DOHH2 (cell line): ENCODE measurements at regions not wholly inside any gene's neighbourhood (a gene's known extent, or its start where the extent isn't known, plus 50 kb on each side); places are given as distances from the start of the nearest gene placed in this dataset.
"Not testable (repeated sequence)": the region's sequence is repeated elsewhere in the genome, so short reads cannot be mapped to it uniquely, and the experiment has no call there.

Source experiments
- H3F3A ChIP-seq: fragments of 200-600 bp; sonication (generic), shearing (Covaris generic); 2 replicates; pipeline ENCODE4 v1.6.0; 2016; ENCODE audit warnings: antibody characterized with exemption, mild to moderate bottlenecking; ENCODE audit not compliant: control insufficient read depth, insufficient read depth
- H3K27ac ChIP-seq: fragments of 200-600 bp; sonication (generic); 2 replicates; pipeline ENCODE4 v1.5.1; 2014; ENCODE audit warnings: low read depth, mild to moderate bottlenecking, low read length, moderate library complexity
- H3K27me3 ChIP-seq: fragments of 200-600 bp; sonication (generic); 2 replicates; pipeline ENCODE4 v1.6.1; 2014; ENCODE audit warnings: mild to moderate bottlenecking, low read length, mixed read lengths; ENCODE audit not compliant: control insufficient read depth
- H3K36me3 ChIP-seq: fragments of 200-600 bp; sonication (generic); 2 replicates; pipeline ENCODE4 v1.6.1; 2014; ENCODE audit warnings: mild to moderate bottlenecking, low read length, moderate library complexity, mixed read lengths; ENCODE audit not compliant: control insufficient read depth
- H3K4me1 ChIP-seq: fragments of 200-600 bp; sonication (generic); 2 replicates; pipeline ENCODE4 v1.6.1; 2014; ENCODE audit warnings: mild to moderate bottlenecking, low read length, mixed read lengths; ENCODE audit not compliant: control insufficient read depth
- H3K4me2 ChIP-seq: fragments of 200-600 bp; sonication (generic); 2 replicates; pipeline ENCODE4 v1.6.0; 2014; ENCODE audit warnings: mild to moderate bottlenecking, low read length, moderate library complexity
- H3K4me3 ChIP-seq: fragments of 200-600 bp; sonication (generic); 2 replicates; pipeline ENCODE4 v1.5.1; 2014; ENCODE audit warnings: mild to moderate bottlenecking, low read length, mixed read lengths
- H3K79me2 ChIP-seq: fragments of 200-600 bp; sonication (generic); 2 replicates; pipeline ENCODE4 v1.6.1; 2014; ENCODE audit warnings: mild to moderate bottlenecking, low read length, mixed read lengths; ENCODE audit not compliant: control insufficient read depth
- H3K9me2 ChIP-seq: fragments of 200-600 bp; sonication (generic); replicated peaks from 2 replicates; pipeline ENCODE4 v1.6.1; 2014; ENCODE audit warnings: mild to moderate bottlenecking, low read length, mixed read lengths; ENCODE audit not compliant: control insufficient read depth
- H3K9me3 ChIP-seq: fragments of 200-600 bp; sonication (generic); 2 replicates; pipeline ENCODE4 v1.6.1; 2014; ENCODE audit warnings: antibody characterized with exemption, low read length, mixed read lengths; ENCODE audit not compliant: control insufficient read depth, insufficient read depth
- H4K20me1 ChIP-seq: fragments of 200-600 bp; sonication (generic); 2 replicates; pipeline ENCODE4 v1.6.0; 2014; ENCODE audit warnings: low read depth, mild to moderate bottlenecking, antibody characterized with exemption, low read length, moderate library complexity; ENCODE audit not compliant: control insufficient read depth, insufficient read depth
- CTCF ChIP-seq: fragments of 200-600 bp; sonication (generic); IDR thresholded peaks from one replicate; pipeline ENCODE4 v1.5.1; 2014; ENCODE audit warnings: antibody characterized with exemption, mild to moderate bottlenecking, low read depth, low read length; ENCODE audit not compliant: poor library complexity, severe bottlenecking
- EZH2phosphoT487 ChIP-seq: fragments of 200-600 bp; sonication (generic); IDR thresholded peaks from 2 replicates; pipeline ENCODE4 v1.6.1; 2017; ENCODE audit warnings: borderline replicate concordance, mild to moderate bottlenecking, antibody characterized with exemption, low read length, moderate library complexity, mixed read lengths

- no peaks in the 10 kb centered on the region for H3F3A ChIP-seq
- no peaks in the 10 kb centered on the region for H4K20me1 ChIP-seq
- no peak overlapping the region for H3K27ac ChIP-seq
- H3K9me2 ChIP-seq = no peaks in the 10 kb centered on the region
- H3K79me2 ChIP-seq = no peaks in the 10 kb centered on the region
- no peaks in the 10 kb centered on the region for H3K36me3 ChIP-seq
- TF ChIP-seq EZH2phosphoT487 (no peak), CTCF (no peak)
- no peak overlapping the region for H3K4me3 ChIP-seq
- no peaks in the 10 kb centered on the region for H3K9me3 ChIP-seq
- no peak overlapping the region for H3K4me2 ChIP-seq
- H3K4me1 ChIP-seq = no peaks in the 10 kb centered on the region
- H3K27me3 ChIP-seq = no peaks in the 10 kb centered on the region
Measured at GRCh38 chr6:86508230-86508629, 429.1 kb upstream of the HTR1E start.

GRCh38 chr6:86502497-86502896, 434.8 kb upstream of the HTR1E start:
- Histone ChIP-seq H3F3A (no peaks in the 10 kb centered on the region), H3K4me1 (no peaks in the 10 kb centered on the region), H3K4me2 (no peak overlapping the region), H3K36me3 (no peaks in the 10 kb centered on the region), H4K20me1 (no peaks in the 10 kb centered on the region), H3K79me2 (no peaks in the 10 kb centered on the region), H3K27me3 (no peaks in the 10 kb centered on the region), H3K4me3 (no peak overlapping the region), H3K27ac (no peak overlapping the region), H3K9me2 (no peaks in the 10 kb centered on the region), H3K9me3 (no peaks in the 10 kb centered on the region)
- no peak for TF ChIP-seq EZH2phosphoT487
- no peak for TF ChIP-seq CTCF

GRCh38 chr6:86500035-86500434, 437.3 kb upstream of the HTR1E start:
- H3K27ac ChIP-seq = no peak overlapping the region
- H4K20me1 ChIP-seq = no peaks in the 10 kb centered on the region
- no peaks in the 10 kb centered on the region for H3K36me3 ChIP-seq
- no peaks in the 10 kb centered on the region for H3K27me3 ChIP-seq
- no peaks in the 10 kb centered on the region for H3K9me3 ChIP-seq
- H3K4me3 ChIP-seq = no peak overlapping the region
- no peaks in the 10 kb centered on the region for H3F3A ChIP-seq
- TF ChIP-seq CTCF = no peak
- no peaks in the 10 kb centered on the region for H3K79me2 ChIP-seq
- H3K9me2 ChIP-seq = no peaks in the 10 kb centered on the region
- H3K4me1 ChIP-seq = no peaks in the 10 kb centered on the region
- H3K4me2 ChIP-seq = no peak overlapping the region

- not testable (repeated sequence) for H3K4me2 ChIP-seq, H3K27ac ChIP-seq, H3F3A ChIP-seq, H3K9me3 ChIP-seq, H3K36me3 ChIP-seq, H3K9me2 ChIP-seq, H3K4me1 ChIP-seq, H3K4me3 ChIP-seq, H3K79me2 ChIP-seq, H3K27me3 ChIP-seq, H4K20me1 ChIP-seq
Measured at GRCh38 chr6:86489042-86489441, 448.3 kb upstream of the HTR1E start.
